CD4-positive, CD25-positive, alpha-beta regulatory T cell (primary cell): ENCODE measurements at regions not wholly inside any gene's neighbourhood (a gene's known extent, or its start where the extent isn't known, plus 50 kb on each side); places are given as distances from the start of the nearest gene placed in this dataset.
"Not testable (repeated sequence)": the region's sequence is repeated elsewhere in the genome, so short reads cannot be mapped to it uniquely, and the experiment has no call there.

Source experiments
- ATAC-seq, 2 donors: fragments of 150-1000 bp; cut with Tn5 transposase; one replicate each; pipeline ENCODE4 v1.10.0; 2021; ENCODE audit warnings: low read depth in 2 of 2, moderate number of reproducible peaks in 2 of 2, moderate library complexity in 1 of 2
- DNase-seq, 3 donors: peaks; one replicate each; pipeline versions ENCODE4 v3.0.0 to v3.0.0-alpha.2; 2012 to 2022; ENCODE audit warnings: mixed read lengths in 1 of 3
- H3K27ac ChIP-seq: one replicate; pipeline ENCODE4 v1.7.0; 2013; ENCODE audit warnings: mild to moderate bottlenecking, low read length; ENCODE audit not compliant: insufficient read depth, poor library complexity, severe bottlenecking
- H3K27me3 ChIP-seq: one replicate; pipeline ENCODE4 v1.7.0; 2013; ENCODE audit warnings: low read length; ENCODE audit not compliant: control insufficient read depth, insufficient read depth
- H3K36me3 ChIP-seq: one replicate; pipeline ENCODE4 v1.7.0; 2013; ENCODE audit warnings: mild to moderate bottlenecking, low read length, moderate library complexity; ENCODE audit not compliant: control insufficient read depth, insufficient read depth
- H3K4me1 ChIP-seq: 2 replicates; pipeline ENCODE4 v1.7.0; 2013; ENCODE audit warnings: mild to moderate bottlenecking, low read length; ENCODE audit not compliant: insufficient read depth, control insufficient read depth, poor library complexity, severe bottlenecking
- H3K4me3 ChIP-seq: one replicate; pipeline ENCODE4 v1.7.0; 2013; ENCODE audit warnings: low read depth, mild to moderate bottlenecking, low read length, moderate library complexity
- H3K9me3 ChIP-seq, 2 experiments: 1 replicate in 1 of 2; 2 replicates in 1 of 2; pipeline ENCODE4 v1.7.0; 2013; ENCODE audit warnings: low read length in 2 of 2, mild to moderate bottlenecking in 1 of 2, moderate library complexity in 1 of 2; ENCODE audit not compliant: control insufficient read depth in 2 of 2
- H3K27ac Mint-ChIP-seq, 3 donors: one replicate each; pipeline ENCODE4 v1.8.0; 2020 to 2022; ENCODE audit warnings: mild to moderate bottlenecking in 3 of 3, mixed read lengths in 3 of 3, moderate library complexity in 2 of 3
- H3K27me3 Mint-ChIP-seq: one replicate; pipeline ENCODE4 v1.8.0; 2022; ENCODE audit warnings: mild to moderate bottlenecking, mixed read lengths
- H3K36me3 Mint-ChIP-seq: one replicate; pipeline ENCODE4 v1.8.0; 2020; ENCODE audit warnings: mixed read lengths
- H3K4me1 Mint-ChIP-seq, 4 donors: one replicate each; pipeline ENCODE4 v1.8.0; 2020 to 2022; ENCODE audit warnings: mixed read lengths in 4 of 4, mild to moderate bottlenecking in 1 of 4
- H3K4me3 Mint-ChIP-seq, 4 donors: one replicate each; pipeline ENCODE4 v1.8.0; 2020 to 2022; ENCODE audit warnings: mild to moderate bottlenecking in 4 of 4, mixed read lengths in 4 of 4, moderate library complexity in 3 of 4
- H3K9me3 Mint-ChIP-seq, 7 donors: one replicate each; pipeline ENCODE4 v1.8.0; 2020 to 2022; ENCODE audit warnings: mixed read lengths in 7 of 7, mild to moderate bottlenecking in 3 of 7, moderate library complexity in 2 of 7

- Histone ChIP-seq H3K9me3 (no peaks in the 10 kb centered on the region), H3K36me3 (no peaks in the 10 kb centered on the region), H3K27ac (no peak overlapping the region), H3K4me1 (peaks cover 8% of the 10 kb centered on the region), H3K4me3 (peak overlapping the region; percentile 92), H3K27me3 (no peaks in the 10 kb centered on the region)
- DNase-seq = no peak
- peak overlapping the region; percentile 88 to 97 (median 96) for H3K27ac Mint-ChIP-seq
- ATAC-seq = no peak
- H3K9me3 Mint-ChIP-seq = peaks cover 0 to 1% (median 0%) of the 10 kb centered on the region in 7 donors
- peak overlapping the region; percentile 84 to 98 (median 91) for H3K4me3 Mint-ChIP-seq
- H3K36me3 Mint-ChIP-seq = peaks cover 4% of the 10 kb centered on the region
- peaks cover 34% of the 10 kb centered on the region for H3K27me3 Mint-ChIP-seq
- peaks cover 6 to 20% (median 11%) of the 10 kb centered on the region in 4 donors for H3K4me1 Mint-ChIP-seq
These were observed 112.5 kb upstream of the NBPF11 start for GRCh38 chr1:148264374-148265276.

- Mint-ChIP-seq H3K4me3 (peak overlapping the region; percentile 84 to 98 (median 91)), H3K27ac (peak overlapping the region; percentile 88 to 97 (median 96)), H3K9me3 (peaks cover 0 to 1% (median 0%) of the 10 kb centered on the region in 7 donors), H3K27me3 (peaks cover 34% of the 10 kb centered on the region), H3K36me3 (peaks cover 4% of the 10 kb centered on the region), H3K4me1 (peaks cover 6 to 20% (median 11%) of the 10 kb centered on the region in 4 donors)
- Histone ChIP-seq H3K4me3 (peak overlapping the region; percentile 92), H3K4me1 (peaks cover 8% of the 10 kb centered on the region), H3K36me3 (no peaks in the 10 kb centered on the region), H3K27me3 (no peaks in the 10 kb centered on the region), H3K9me3 (no peaks in the 10 kb centered on the region), H3K27ac (peak overlapping the region; percentile 67)
- ATAC-seq (peak; percentile 10 to 17), DNase-seq (no peak)
These were observed 111.8 kb upstream of the NBPF11 start for GRCh38 chr1:148263906-148264255.

- Mint-ChIP-seq H3K36me3 (peaks cover 4% of the 10 kb centered on the region), H3K27ac (peak overlapping the region; percentile 88 to 97 (median 96)), H3K27me3 (peaks cover 34% of the 10 kb centered on the region), H3K9me3 (peaks cover 0 to 1% (median 0%) of the 10 kb centered on the region in 7 donors), H3K4me3 (peak overlapping the region; percentile 84 to 98 (median 91)), H3K4me1 (peaks cover 6 to 20% (median 11%) of the 10 kb centered on the region in 4 donors)
- peak overlapping the region; percentile 92 for H3K4me3 ChIP-seq
- H3K4me1 ChIP-seq = peaks cover 8% of the 10 kb centered on the region
- ATAC-seq = peak; percentile 82 to 87
- H3K27ac ChIP-seq = peak overlapping the region; percentile 67
- peak; percentile 18 to 85 (median 53) for DNase-seq
- H3K9me3 ChIP-seq = no peaks in the 10 kb centered on the region
- H3K27me3 ChIP-seq = no peaks in the 10 kb centered on the region
- H3K36me3 ChIP-seq = no peaks in the 10 kb centered on the region
These were observed 111.2 kb upstream of the NBPF11 start for GRCh38 chr1:148263128-148263905.

- H3K9me3 ChIP-seq, H3K36me3 Mint-ChIP-seq, H3K4me1 ChIP-seq, ATAC-seq, H3K27me3 ChIP-seq, H3K36me3 ChIP-seq, H3K4me3 ChIP-seq, H3K27ac ChIP-seq, H3K9me3 Mint-ChIP-seq, H3K27ac Mint-ChIP-seq, DNase-seq: not testable (repeated sequence)
- Mint-ChIP-seq H3K4me1 (peaks cover 6 to 20% (median 11%) of the 10 kb centered on the region in 4 donors), H3K4me3 (peak overlapping the region in 2 of 4 donors; percentile 73 to 84), H3K27me3 (peaks cover 30% of the 10 kb centered on the region)
These were observed 109.6 kb upstream of the NBPF11 start for GRCh38 chr1:148261684-148262083.

- not testable (repeated sequence) for ATAC-seq, H3K4me1 ChIP-seq, DNase-seq, H3K4me1 Mint-ChIP-seq, H3K4me3 ChIP-seq, H3K9me3 Mint-ChIP-seq, H3K27ac ChIP-seq, H3K36me3 ChIP-seq, H3K36me3 Mint-ChIP-seq, H3K4me3 Mint-ChIP-seq, H3K27me3 ChIP-seq, H3K27ac Mint-ChIP-seq, H3K9me3 ChIP-seq
- peaks cover 28% of the 10 kb centered on the region for H3K27me3 Mint-ChIP-seq
These were observed 105.8 kb upstream of the NBPF11 start for GRCh38 chr1:148257886-148258285.

- not testable (repeated sequence) for ATAC-seq, H3K9me3 Mint-ChIP-seq, H3K27me3 ChIP-seq, H3K4me1 ChIP-seq, H3K36me3 Mint-ChIP-seq, H3K27me3 Mint-ChIP-seq, H3K27ac Mint-ChIP-seq, H3K4me1 Mint-ChIP-seq, H3K4me3 Mint-ChIP-seq, H3K4me3 ChIP-seq, H3K27ac ChIP-seq, H3K9me3 ChIP-seq, H3K36me3 ChIP-seq
- peak in 1 of 3 donors; percentile 24 for DNase-seq
These were observed 102.7 kb upstream of the NBPF11 start for GRCh38 chr1:148254611-148255429.

GRCh38 chr1:148253808-148254207, 101.7 kb upstream of the NBPF11 start:
- not testable (repeated sequence) for H3K4me3 ChIP-seq, H3K27me3 ChIP-seq, H3K4me1 ChIP-seq, H3K27me3 Mint-ChIP-seq, DNase-seq, H3K36me3 ChIP-seq, H3K4me1 Mint-ChIP-seq, H3K4me3 Mint-ChIP-seq, H3K27ac ChIP-seq, H3K36me3 Mint-ChIP-seq, H3K9me3 Mint-ChIP-seq, ATAC-seq, H3K9me3 ChIP-seq, H3K27ac Mint-ChIP-seq
